ENCODE measurements at regions not wholly inside any gene's neighbourhood (a gene's known extent, or its start where the extent isn't known, plus 50 kb on each side); places are given as distances from the start of the nearest gene placed in this dataset.

- TF ChIP-seq CTCF (IDR thresholded peaks at IDR 0.05) (no peak), POLR2A (IDR thresholded peaks at IDR 0.05) (no peak), POLR2AphosphoS5 (IDR thresholded peaks at IDR 0.05) (no peak)
Measured at GRCh38 chr18:49704334-49704733, 109.0 kb downstream of the ACAA2 start.

Data from breast epithelium (tissue), 3 donors.